ENCODE measurements at regions not wholly inside any gene's neighbourhood (a gene's known extent, or its start where the extent isn't known, plus 50 kb on each side); places are given as distances from the start of the nearest gene placed in this dataset.

DNA sequence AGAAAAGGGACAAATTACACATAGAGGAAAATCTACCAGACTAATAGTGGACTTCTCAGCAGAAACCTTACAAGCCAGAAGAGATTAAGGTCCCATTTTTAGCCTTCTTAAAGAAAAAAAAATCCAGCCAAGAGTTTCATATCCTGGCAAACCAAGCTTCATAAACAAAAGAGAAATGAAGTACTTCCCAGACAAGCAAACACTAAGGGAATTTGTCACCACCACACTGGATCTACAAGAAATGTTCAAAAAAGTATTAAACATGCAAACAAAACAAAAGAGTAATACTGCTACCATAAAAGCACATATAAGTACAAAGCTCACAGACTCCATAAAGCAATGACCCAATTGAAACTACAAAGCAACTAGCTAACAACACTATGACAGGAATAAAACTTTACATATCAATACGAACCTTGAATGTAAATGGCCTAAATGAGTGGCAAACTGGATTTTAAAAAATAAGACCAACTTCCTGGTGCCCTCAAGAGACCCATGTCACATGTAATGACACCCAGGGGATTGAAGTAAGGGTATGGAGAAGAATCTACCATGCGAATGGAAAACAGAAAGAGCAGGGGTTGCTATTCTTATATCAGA, 260.7 kb upstream of the PPP2R2D start:
- Histone ChIP-seq H3K4me3 (no peak overlapping the region), H3K27ac (no peak overlapping the region)

DNA sequence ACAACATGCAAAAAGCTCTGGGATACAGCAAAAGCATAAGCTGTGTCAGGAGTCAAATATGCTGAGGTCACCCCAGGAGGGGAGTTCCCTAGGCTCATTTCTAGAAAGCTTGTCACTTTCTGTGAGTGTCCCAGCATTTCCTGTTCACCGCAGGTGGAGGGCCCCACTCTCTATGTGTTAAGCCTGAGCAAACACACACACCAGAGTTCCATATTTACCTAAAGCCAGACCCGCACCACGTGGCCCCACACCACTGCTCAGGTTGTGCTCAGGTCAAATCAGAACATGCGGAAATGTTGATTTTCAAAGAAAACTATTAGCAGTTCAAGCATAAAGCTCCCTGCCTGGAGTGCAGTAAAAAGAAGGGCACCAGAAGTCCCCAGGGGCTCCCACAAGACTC, 259.6 kb upstream of the PPP2R2D start:
- no peak overlapping the region for H3K27ac ChIP-seq
- H3K4me3 ChIP-seq, result no peak overlapping the region

- no peak overlapping the region for H3K4me3 ChIP-seq
- no peak overlapping the region for H3K27ac ChIP-seq
These were observed 258.9 kb upstream of the PPP2R2D start for GRCh38 chr10:131641898-131642297.

DNA sequence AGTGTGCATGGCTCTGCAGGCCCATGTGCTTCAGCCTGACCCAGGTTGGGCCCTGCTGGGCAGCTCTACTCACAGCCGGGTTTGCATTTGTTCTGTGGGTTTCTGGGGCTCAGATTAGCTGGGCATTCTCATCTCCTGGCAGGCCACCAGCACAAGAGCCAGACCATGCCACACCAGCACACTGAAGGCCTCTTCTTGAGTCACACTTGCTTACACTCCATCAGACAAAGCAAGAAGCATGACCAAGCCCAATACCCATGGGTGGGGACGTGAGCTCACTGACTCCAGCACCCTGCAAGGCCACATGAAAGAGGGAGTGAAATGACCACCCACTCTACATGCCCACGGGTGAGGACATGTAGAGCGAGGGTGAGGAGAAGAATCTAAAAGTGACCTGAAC, 257.8 kb upstream of the PPP2R2D start:
- no peak overlapping the region for H3K27ac ChIP-seq
- no peak overlapping the region for H3K4me3 ChIP-seq

DNA sequence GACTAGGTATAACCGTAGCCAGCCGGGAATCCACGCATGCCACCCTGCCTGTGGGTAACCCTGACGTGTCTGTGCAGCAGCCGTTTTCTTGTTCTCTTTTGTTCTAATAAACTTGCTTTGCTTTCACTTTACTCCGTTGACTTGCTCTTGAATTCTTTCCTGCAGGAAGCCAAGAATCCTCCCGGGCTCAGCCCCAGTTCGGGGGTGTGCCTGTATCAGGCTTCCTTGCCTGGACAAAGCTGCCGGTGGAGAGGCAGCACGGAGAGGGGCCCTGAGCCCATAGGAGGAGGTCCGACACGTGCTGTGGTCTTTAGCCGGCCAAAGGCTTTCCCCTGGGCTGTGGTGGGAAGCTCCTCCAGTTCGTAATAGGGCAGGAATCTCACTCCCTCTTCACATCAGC, 256.5 kb upstream of the PPP2R2D start:
- H3K4me3 ChIP-seq, result no peak overlapping the region
- H3K27ac ChIP-seq, result no peak overlapping the region

GRCh38 chr10:131644864-131645658, 255.7 kb upstream of the PPP2R2D start:
- H3K4me3 ChIP-seq, result no peak overlapping the region
- no peak overlapping the region for H3K27ac ChIP-seq

DNA sequence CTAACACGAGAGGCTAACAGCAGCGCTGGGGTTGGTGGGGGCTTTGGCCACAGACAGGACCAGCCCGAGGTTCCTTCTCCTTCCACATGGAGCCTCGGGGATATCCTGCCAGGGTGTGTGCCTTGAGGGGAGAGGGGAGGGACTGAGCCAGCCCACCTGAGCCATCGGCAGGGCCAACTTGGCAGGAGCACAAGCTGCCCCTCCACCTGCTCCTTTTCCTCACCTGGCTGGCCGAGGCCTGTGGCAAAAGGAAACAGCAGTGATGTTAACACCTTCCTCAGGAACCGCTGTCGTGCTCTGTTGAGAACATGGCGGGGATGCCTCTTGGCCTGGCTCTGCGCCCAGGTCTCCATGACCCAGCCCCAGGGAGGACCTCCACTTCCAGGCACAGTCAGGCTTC, 255.1 kb upstream of the PPP2R2D start:
- Histone ChIP-seq H3K27ac (no peak overlapping the region), H3K4me3 (no peak overlapping the region)

DNA sequence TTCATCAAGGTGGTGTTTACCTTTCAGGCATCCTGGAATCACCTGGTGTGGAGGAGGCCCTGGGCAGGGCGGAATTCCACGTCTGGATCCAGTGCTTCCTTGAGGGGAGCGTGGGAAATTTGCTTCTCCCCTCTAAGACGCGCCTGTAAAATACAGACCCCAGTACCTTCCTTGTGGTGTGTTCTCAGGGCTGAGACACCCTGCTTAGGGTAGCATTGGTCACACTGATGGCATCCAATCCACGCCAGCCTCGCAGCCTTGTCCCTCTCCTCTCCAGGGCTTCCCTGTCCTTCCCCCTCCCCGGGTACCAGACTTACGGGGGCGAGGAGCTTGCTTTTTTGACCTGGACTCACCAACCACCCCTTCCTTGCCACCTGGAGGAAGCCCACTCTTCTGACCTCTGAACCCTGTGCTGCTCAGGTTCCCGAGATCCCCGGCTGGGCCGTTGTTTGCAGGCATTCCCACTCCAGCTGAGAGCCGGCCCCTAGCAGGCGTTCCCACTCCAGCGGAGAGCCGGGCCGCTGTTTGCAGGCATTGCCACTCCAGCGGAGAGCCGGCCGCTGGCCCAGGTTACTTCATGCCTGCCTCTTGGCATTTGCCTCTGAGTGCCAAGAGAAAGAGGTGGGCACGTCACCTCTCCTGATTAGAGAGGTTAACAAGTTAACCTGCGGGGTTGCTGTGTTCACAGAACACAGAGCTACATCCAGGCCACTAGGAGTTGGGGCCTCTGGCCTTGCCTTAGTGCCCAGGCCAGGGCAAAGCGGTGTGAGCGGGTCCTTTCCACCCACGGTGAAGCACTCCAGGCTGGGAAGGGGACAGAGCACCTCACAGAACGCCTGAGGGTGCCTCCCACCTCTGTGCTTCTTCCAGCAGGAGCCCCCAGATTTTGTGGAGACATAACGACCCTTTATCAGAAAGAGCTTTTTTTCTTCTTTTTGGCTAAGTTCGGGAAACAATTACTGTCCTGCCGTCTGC, 254.0 kb upstream of the PPP2R2D start:
- no peak overlapping the region for H3K27ac ChIP-seq

DNA sequence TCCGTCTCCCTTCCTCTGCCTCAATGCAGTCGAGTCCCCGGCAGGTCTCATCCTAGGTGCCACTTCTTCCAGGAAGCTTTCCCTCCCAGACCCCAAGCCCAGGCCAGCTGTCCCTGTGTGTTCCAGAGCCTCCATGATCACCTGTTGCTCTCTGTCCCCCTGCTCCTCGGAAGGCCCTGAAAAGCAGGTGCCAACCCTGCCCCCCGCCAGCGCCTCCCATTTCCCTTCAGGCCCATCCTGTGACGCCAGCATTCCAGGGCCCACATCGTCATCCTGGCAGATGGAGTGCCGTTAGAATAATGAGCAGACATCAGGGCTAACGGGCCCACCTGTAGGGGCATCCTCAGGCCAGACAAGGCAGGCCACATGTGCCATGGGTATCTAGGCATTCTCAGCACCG, 253.0 kb upstream of the PPP2R2D start:
- no peak overlapping the region for H3K4me3 ChIP-seq
- H3K27ac ChIP-seq, result no peak overlapping the region

More for the DNA sequence above, 254.0 kb upstream of the PPP2R2D start:
- H3K4me3 ChIP-seq, result no peak overlapping the region

GRCh38 chr10:131648386-131649020, 252.3 kb upstream of the PPP2R2D start:
- no peak overlapping the region for H3K27ac ChIP-seq
- H3K4me3 ChIP-seq, result no peak overlapping the region

DNA sequence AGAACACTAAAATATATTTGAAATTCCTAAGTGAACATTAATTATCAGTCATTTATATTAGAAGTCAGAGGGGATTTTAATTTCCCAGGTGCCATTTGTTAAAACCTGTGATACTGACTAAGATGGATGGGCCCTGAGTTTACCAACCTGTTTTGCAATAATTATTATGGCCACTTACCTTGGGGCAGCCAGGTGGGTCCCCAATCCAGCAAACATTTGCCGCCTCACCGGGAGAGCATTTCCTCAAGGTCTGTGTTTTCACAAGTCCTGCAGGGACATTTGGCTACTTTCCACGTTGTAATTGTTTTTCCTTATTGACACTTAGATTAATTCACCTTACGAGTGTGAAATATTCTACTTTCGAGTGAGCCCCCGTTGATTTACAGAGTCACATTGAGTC, 251.2 kb upstream of the PPP2R2D start:
- Histone ChIP-seq H3K27ac (no peak overlapping the region), H3K4me3 (no peak overlapping the region)

DNA sequence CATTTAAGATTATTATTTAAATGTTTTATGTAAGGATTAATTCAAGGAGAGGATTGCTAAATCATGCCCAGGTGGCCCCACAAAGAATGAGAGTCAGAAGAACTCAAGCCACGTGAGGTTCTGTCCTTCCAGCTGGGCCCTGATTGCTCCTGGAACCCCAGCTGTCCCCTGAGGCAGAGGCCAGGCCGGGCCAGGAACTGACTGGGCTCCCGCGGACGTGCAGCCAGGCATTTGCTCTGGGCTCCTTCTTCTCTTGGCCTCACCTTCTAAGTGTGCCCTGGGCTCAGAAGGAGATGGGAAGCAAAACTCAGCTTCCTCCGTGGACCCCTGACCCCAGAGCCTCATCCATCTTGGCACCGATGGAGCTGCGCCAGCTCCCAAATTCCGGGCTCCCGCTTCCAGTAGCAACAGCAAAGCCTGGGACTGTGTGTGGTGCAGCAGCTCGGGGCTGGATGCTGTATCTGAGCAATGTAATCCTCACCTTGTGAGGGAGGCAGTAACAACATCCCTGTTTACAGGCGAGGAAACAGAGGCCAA, 250.6 kb upstream of the PPP2R2D start:
- H3K27ac ChIP-seq, result no peak overlapping the region
- H3K4me3 ChIP-seq, result no peak overlapping the region

DNA sequence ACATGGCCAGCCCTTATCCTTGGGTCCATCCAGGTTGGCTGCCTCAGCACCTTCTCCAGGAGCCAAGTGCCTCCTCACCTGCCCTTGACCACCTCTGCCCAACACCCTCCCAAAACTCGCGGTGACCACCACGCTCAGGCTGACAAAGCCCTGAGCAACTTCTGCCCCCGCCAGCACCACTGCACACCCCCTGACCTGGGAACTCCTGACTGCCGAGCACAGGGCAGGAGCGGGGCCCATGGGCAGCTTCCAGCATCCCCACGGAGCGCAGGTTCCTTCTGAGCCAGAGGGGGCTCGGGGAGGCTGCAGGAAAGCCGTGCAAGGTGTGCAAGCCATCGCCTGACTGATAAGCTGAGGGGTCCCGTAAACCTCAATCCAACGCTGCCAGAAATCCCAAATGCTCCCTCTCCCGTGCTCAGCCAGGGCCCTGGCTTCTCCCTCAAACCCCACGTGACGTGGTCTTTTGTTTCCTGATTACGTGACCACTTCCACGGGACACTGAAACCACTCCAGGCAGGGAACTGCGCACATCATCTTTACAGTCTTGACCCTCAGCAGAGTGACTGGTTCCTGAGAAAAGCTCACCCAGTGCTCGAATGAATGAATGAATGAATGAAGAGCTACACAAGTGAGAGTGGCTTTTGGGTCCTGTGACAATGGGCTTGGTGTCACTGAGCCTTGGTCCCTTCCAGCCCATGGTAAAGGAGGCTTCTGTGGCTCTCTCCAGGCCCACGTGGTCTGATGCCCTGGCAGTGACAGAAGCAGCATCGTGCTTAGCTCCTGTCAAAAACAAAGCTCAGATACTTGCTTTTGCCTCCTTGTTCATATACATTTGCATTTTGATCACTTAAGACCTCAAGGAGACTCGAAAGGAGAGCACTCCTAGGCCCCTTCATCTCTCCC, 249.8 kb upstream of the PPP2R2D start:
- H3K4me3 ChIP-seq, result no peak overlapping the region
- no peak overlapping the region for H3K27ac ChIP-seq

DNA sequence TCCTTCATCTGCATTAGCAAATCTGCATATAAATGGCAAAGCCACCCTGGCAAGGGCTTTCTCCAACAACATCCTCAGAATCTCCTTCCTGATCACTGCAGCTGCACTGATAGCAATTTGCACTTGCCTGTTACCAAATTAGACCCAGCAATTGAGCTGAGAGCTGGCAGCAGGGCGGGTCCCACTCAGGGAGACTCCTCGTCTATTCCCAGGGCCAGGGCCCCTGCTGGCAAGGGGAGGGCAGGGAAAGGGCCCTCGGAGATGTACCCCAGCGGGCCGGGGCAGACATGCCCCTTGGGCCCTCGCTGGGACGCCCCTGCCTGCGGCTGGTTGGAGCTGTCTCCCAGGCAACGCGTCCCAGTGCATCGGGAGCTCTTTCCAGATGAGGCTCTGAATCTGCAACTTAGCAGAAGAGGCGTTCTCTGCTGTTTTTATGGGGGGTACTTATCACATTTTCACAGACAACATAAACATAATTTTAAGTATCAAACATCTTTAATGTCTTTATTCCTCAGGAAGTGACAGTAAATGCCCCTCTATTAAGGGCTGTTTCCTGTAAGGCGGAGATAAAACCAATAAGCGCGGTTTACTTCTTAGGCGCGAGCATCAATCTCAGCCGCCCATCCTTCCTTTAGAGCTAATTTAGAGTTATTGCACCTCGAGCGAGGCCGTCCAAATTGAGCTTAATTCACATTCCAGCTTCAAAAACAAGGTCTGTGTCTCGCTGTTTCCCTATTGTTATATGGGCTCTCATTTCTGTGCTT, 249.0 kb upstream of the PPP2R2D start:
- Histone ChIP-seq H3K27ac (no peak overlapping the region), H3K4me3 (no peak overlapping the region)

DNA sequence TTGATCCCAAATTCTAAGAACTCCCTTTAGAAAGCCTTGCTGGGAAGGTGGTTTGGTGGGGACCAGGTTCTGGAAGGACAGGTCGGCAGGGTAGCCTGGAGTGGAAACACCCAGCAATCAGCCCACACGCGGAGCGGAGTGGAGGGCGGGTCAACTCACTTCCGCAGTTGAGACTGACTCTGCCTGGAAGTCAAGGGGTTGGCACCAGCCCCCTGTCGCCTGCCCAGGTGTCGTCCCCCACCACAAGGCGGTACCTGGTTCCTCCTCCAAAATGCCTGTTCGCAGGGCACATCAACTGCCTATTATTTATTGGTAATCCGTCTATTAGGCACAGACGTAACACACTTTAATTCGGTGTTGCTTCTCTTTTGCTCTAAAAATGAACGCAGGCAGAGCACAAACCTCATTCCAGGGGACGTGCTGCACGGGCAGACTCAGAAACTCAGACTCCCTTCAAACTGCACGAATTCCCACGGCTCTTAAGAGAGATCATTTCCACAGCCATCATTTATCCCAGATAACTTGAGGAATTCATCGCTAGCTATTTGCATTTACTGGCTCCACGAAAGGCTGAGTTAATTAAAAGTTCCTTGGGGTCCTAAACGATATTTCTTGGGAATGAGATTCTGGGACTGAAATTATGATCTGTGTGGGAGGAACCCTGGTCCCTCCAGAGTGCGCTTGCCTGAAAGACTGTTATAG, 248.2 kb upstream of the PPP2R2D start:
- no peak overlapping the region for H3K27ac ChIP-seq
- no peak overlapping the region for H3K4me3 ChIP-seq

DNA sequence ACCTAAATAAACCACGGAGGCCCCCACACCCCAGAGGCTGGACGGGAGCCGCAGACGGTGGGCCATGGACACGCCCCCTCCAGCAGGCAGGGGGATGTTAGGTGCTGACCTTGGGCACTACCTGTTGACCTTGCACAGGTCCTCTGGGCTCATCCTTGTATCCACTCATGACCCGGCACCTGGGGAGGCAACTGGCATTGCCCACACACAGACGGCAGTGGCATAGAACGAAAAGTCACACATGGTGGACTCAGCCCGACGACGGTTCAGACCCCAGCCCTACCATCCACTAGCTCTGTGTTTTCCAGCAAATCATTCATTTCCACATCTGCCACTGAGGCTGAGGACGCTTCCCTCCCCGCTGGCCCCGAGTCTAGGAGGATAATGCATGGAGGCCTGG, 247.7 kb upstream of the PPP2R2D start:
- no peak overlapping the region for H3K27ac ChIP-seq
- H3K4me3 ChIP-seq, result no peak overlapping the region
